Vagina (tissue), 2 donors: ENCODE measurements at regions not wholly inside any gene's neighbourhood (a gene's known extent, or its start where the extent isn't known, plus 50 kb on each side); places are given as distances from the start of the nearest gene placed in this dataset.

Experiments used
- DNase-seq, 2 donors: peaks; one replicate each; pipeline ENCODE4 v3.0.0-alpha.2; 2017; ENCODE audit errors: extremely low spot score in 2 of 2
- H3K27ac ChIP-seq: fragments of 200-600 bp; sonication (generic); one replicate; pipeline ENCODE4 v1.5.1; 2019
- H3K27me3 ChIP-seq: fragments of 200-600 bp; sonication (generic); one replicate; pipeline ENCODE4 v1.5.1; 2019
- H3K36me3 ChIP-seq, 2 donors: fragments of 200-600 bp; sonication (generic); one replicate each; pipeline ENCODE4 v1.5.1; 2017 to 2019
- H3K4me1 ChIP-seq: fragments of 200-600 bp; sonication (generic); one replicate; pipeline ENCODE4 v1.5.1; 2019
- H3K4me3 ChIP-seq, 2 donors: fragments of 200-600 bp; sonication (generic); 1 replicate in 1 of 2; 2 replicates in 1 of 2; pipeline ENCODE4 v1.5.1; 2016 to 2019
- H3K9me3 ChIP-seq: fragments of 200-600 bp; sonication (generic); one replicate; pipeline ENCODE4 v1.5.1; 2019
- CTCF ChIP-seq, 3 experiments: fragments of 450-650 bp in 2 of 3; fragments of 200-600 bp in 1 of 3; sonication (generic) in 1 of 3; IDR thresholded peaks; one replicate each; pipeline ENCODE4 v1.5.1; 2017 to 2019; ENCODE audit warnings: antibody characterized with exemption in 3 of 3, mild to moderate bottlenecking in 2 of 3, moderate library complexity in 2 of 3
- POLR2A ChIP-seq, 2 donors: fragments of 450-650 bp; IDR thresholded peaks; one replicate each; pipeline ENCODE4 v1.6.1; 2017; ENCODE audit warnings: antibody characterized with exemption in 2 of 2, mild to moderate bottlenecking in 2 of 2, moderate library complexity in 2 of 2
- POLR2AphosphoS5 ChIP-seq, 2 donors: sonication (generic); formaldehyde crosslinking; IDR thresholded peaks; one replicate each; pipeline ENCODE4 v1.9.0; 2017; ENCODE audit warnings: antibody characterized with exemption in 2 of 2, mild to moderate bottlenecking in 2 of 2, low read depth in 1 of 2; ENCODE audit not compliant: insufficient read depth in 1 of 2
- intact Hi-C: fragments of 100-400 bp; cut with DNase I; formaldehyde crosslinking; loops from one replicate; pipeline ENCODE4 v1.15.1; 2023

DNA sequence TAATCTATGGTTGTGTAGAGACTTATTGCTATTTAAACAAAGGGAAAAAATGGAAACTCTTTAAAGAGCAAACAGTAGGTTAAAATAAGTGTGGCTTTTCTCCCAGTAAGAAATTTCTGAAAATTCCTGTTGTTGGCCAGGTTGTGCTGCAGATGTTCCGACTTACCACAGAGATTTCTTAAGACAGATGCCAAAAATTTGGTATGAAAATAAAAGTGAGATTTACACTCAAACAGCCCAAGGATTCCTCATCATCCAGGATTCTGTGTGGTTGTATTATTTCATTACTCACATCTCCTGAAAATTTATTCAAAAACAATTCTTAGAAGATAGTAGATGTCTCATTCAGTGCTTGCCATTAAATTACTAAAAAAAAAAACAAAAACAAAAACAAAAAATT is 296.7 kb upstream of the PTBP2 start:
- TF ChIP-seq POLR2A (IDR thresholded peaks at IDR 0.05): no peak
- no peak for TF ChIP-seq CTCF (IDR thresholded peaks at IDR 0.05)
- no peak for TF ChIP-seq POLR2AphosphoS5 (IDR thresholded peaks at IDR 0.05; ENCODE audit: insufficient read depth in 1 of 2, low read depth in 1 of 2)
- Histone ChIP-seq H3K36me3 (no peaks in the 10 kb centered on the region), H3K4me1 (no peaks in the 10 kb centered on the region), H3K27me3 (no peaks in the 10 kb centered on the region), H3K27ac (no peak overlapping the region), H3K4me3 (no peak overlapping the region), H3K9me3 (no peaks in the 10 kb centered on the region)
- no peak for DNase-seq
- intact Hi-C loops: no loop called here

GRCh38 chr1:96425382-96426129 is 296.0 kb upstream of the PTBP2 start:
- no peaks in the 10 kb centered on the region for H3K4me1 ChIP-seq
- TF ChIP-seq POLR2AphosphoS5 (IDR thresholded peaks at IDR 0.05; ENCODE audit: insufficient read depth in 1 of 2, low read depth in 1 of 2) (no peak), POLR2A (IDR thresholded peaks at IDR 0.05) (no peak), CTCF (IDR thresholded peaks at IDR 0.05) (no peak)
- no peaks in the 10 kb centered on the region for H3K9me3 ChIP-seq
- H3K36me3 ChIP-seq: no peaks in the 10 kb centered on the region
- H3K27me3 ChIP-seq: no peaks in the 10 kb centered on the region
- no peak overlapping the region for H3K4me3 ChIP-seq
- H3K27ac ChIP-seq: no peak overlapping the region
- intact Hi-C loops: no loop called here
- no peak for DNase-seq

DNA sequence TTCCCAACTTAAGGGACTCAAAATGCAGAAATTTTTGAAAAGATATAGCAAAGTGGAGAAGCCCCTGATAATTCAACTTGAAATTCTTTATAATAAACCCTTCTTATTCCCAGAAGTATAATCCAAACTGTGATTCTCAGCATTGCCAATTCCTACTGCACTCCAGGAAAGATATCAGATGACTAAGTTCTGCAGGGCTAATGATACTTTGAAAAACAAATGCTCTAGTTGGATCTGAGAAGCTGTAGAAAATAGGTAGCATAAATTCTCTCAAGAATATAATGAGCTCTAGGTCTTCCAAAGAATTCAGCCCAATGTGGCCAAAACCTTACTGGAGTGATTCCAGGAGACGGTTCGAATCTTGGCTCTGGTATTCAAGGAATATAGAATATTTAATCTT is 294.0 kb upstream of the PTBP2 start:
- TF ChIP-seq POLR2A (IDR thresholded peaks at IDR 0.05) (no peak), CTCF (IDR thresholded peaks at IDR 0.05) (no peak), POLR2AphosphoS5 (IDR thresholded peaks at IDR 0.05; ENCODE audit: insufficient read depth in 1 of 2, low read depth in 1 of 2) (no peak)
- H3K36me3 ChIP-seq: no peaks in the 10 kb centered on the region
- H3K27ac ChIP-seq: no peak overlapping the region
- no peaks in the 10 kb centered on the region for H3K9me3 ChIP-seq
- no peaks in the 10 kb centered on the region for H3K4me1 ChIP-seq
- DNase-seq: no peak
- intact Hi-C loops: no loop called here
- no peak overlapping the region for H3K4me3 ChIP-seq
- H3K27me3 ChIP-seq: no peaks in the 10 kb centered on the region

DNA sequence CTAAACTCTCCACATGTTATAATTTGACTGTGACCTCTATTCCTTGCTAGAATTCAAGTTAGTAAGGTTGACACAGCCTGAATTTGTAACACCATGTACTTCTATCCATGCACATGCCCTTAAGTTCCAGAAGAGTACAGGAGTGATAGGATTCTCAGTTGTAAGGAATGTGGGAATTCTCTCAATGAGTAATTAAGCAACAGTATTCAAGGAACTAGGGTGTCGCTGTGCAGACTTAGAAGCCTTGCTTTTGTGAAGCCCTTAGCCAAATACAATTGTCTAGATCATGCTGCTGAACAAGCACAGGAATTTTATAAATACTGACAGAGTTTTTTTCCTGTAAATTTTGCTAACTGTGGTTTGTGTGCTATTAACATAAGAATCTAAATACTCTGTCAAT is 276.3 kb upstream of the PTBP2 start:
- intact Hi-C loops: no loop called here
- no peak for TF ChIP-seq POLR2A (IDR thresholded peaks at IDR 0.05)
- TF ChIP-seq CTCF (IDR thresholded peaks at IDR 0.05): no peak
- no peak for TF ChIP-seq POLR2AphosphoS5 (IDR thresholded peaks at IDR 0.05; ENCODE audit: insufficient read depth in 1 of 2, low read depth in 1 of 2)

DNA sequence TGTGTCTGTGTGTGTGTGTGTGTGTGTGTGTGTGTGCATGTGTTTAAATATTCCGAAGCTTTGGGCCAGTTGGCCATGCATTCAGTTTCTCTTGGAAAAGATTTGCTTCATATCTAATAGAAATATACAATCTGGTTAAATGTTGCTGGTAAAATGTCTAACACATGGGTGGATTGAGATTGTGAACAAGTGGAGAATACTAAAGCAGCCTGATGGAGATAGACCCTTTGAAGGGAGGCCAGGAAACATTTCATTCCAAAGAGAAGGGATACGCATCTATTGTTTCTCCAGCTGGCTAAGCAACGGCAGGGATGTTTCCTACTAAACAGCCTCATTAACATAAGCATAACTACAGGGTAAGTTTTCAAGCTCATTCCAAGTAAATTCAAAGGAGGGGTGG is 257.5 kb upstream of the PTBP2 start:
- no peaks in the 10 kb centered on the region for H3K36me3 ChIP-seq
- H3K27me3 ChIP-seq: no peaks in the 10 kb centered on the region
- no peak for TF ChIP-seq POLR2A (IDR thresholded peaks at IDR 0.05)
- no peak for TF ChIP-seq POLR2AphosphoS5 (IDR thresholded peaks at IDR 0.05; ENCODE audit: insufficient read depth in 1 of 2, low read depth in 1 of 2)
- no peak for TF ChIP-seq CTCF (IDR thresholded peaks at IDR 0.05)
- no peak overlapping the region for H3K4me3 ChIP-seq
- intact Hi-C loops: no loop called here
- H3K4me1 ChIP-seq: no peaks in the 10 kb centered on the region
- no peaks in the 10 kb centered on the region for H3K9me3 ChIP-seq
- no peak overlapping the region for H3K27ac ChIP-seq
- no peak for DNase-seq

More for the DNA sequence above, 276.3 kb upstream of the PTBP2 start:
- Histone ChIP-seq H3K27ac (no peak overlapping the region), H3K9me3 (no peaks in the 10 kb centered on the region), H3K4me3 (no peak overlapping the region), H3K36me3 (no peaks in the 10 kb centered on the region), H3K27me3 (no peaks in the 10 kb centered on the region), H3K4me1 (no peaks in the 10 kb centered on the region)
- DNase-seq: no peak
